ENCODE measurements at regions not wholly inside any gene's neighbourhood (a gene's known extent, or its start where the extent isn't known, plus 50 kb on each side); places are given as distances from the start of the nearest gene placed in this dataset.

- TF ChIP-seq, protein P1, sequence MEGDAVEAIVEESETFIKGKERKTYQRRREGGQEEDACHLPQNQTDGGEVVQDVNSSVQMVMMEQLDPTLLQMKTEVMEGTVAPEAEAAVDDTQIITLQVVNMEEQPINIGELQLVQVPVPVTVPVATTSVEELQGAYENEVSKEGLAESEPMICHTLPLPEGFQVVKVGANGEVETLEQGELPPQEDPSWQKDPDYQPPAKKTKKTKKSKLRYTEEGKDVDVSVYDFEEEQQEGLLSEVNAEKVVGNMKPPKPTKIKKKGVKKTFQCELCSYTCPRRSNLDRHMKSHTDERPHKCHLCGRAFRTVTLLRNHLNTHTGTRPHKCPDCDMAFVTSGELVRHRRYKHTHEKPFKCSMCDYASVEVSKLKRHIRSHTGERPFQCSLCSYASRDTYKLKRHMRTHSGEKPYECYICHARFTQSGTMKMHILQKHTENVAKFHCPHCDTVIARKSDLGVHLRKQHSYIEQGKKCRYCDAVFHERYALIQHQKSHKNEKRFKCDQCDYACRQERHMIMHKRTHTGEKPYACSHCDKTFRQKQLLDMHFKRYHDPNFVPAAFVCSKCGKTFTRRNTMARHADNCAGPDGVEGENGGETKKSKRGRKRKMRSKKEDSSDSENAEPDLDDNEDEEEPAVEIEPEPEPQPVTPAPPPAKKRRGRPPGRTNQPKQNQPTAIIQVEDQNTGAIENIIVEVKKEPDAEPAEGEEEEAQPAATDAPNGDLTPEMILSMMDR (IDR thresholded peaks at IDR 0.05) = no peak
- no peak for TF ChIP-seq POLR2A (IDR thresholded peaks at IDR 0.05)
Measured at GRCh38 chr2:13128139-13128538, 411.4 kb downstream of the TRIB2 start.

Measured in Peyer's patch (tissue), 4 donors.